DMS153 treated with DMSO at 0.1 percent for 48 hours (cell line): ENCODE measurements at regions not wholly inside any gene's neighbourhood (a gene's known extent, or its start where the extent isn't known, plus 50 kb on each side); places are given as distances from the start of the nearest gene placed in this dataset.
"Not testable (repeated sequence)": the region's sequence is repeated elsewhere in the genome, so short reads cannot be mapped to it uniquely, and the experiment has no call there.

Experiments
- DNase-seq: peaks from one replicate; lab custom pipeline; 2025; ENCODE audit not compliant: unreplicated experiment; lab: John Stamatoyannopoulos, UW

DNA sequence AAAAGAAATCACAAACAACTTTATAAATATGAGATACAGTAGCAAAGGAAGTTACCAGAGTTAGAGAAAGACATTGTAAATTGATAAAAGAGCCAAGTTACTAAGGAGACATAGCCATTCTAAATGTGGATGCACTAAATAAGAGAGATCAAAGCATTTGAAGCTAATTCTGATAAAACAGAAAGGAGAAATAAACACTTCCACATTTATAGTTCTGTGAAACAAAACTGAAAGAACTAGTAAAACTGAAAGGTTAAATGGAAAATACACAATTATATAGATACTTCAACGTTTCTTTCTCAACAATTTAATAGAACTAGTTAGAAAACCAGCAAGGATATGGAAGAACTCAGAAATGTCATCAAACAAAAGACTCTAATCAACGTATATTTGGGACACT lies 309.0 kb upstream of the CDH2 start:
- no peak for DNase-seq

DNA sequence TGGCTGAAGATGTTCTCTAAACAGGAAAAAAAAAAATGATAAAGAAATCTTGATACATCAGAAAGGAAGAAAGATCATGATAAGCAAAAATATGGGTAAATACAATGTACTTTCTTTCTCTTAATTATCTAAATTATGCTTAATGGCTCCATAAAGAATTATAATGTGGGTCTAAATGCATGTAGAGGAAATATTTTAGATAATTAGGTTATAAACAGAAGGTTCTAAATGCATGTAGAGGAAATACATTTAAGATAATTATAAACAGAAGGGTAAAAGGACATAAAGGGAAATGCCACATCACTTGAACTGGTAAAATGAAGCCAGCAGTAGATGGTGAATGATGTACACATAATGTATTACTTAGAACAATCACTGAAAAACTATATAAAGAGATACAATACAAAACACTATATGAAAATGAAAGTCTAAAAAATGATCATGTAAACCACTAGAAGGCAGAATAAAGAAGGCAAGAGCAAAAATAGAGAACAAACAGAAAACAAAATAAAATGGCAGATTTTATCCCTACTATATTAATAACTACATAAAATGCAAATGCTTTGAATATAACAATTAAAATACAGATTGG lies 308.4 kb upstream of the CDH2 start:
- no peak for DNase-seq

DNA sequence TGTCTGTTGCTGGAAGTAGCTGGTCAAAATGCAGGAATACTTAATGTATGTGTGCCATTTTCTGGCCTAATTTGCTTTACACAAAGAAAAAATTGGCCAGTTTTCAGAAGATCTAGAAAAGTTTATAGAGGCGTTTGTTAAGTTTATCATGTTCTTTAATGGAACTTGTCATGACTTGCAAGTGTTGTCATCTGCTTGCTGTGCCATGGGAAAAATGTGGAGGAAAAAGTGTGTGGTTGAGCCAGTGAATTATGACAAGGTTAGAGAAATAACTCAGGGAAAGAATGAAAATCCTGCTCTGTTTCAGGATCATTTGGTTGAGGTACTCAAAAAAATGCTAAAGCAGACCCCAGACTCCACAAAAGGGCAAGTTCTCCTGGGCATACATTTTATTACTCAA lies 301.6 kb upstream of the CDH2 start:
- DNase-seq = no peak

DNA sequence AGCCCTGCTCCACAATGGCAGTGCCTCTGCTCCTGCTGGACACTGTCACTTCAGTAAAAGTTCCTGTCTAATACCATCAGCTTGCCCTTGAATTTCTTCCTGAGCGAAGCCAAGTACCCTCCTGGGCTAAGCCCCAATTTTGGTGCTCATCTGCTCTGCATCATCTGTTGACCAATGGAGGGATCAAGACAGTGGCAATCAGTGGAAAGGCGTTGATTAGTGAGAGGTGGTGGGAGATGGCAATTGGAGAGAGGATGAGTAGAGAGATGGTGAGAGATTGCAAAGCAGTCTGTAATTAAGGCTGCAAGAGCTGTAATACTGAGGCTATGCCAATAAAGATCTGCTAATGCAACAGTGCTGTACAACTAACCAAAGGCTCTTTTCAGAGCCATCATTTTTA lies 299.4 kb upstream of the CDH2 start:
- DNase-seq = no peak

DNA sequence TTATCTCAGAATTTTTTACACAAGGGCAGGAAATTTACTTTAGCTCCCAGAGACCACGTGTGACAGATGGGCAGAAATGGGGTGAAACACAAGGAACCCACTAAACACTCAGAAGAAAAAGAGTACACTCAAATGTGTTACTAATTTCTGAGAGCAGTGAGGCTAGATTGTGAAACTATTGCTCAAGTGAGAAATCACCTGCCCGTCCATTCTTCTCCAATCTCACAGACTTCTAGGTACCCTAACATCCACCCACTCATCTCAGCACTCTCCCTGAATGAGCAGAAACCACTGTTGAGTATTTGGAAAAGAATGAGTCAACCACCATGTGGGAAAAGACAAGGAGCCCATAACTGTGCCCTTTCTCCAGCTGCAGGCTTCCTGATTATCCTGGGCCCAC lies 293.0 kb upstream of the CDH2 start:
- DNase-seq = no peak

DNA sequence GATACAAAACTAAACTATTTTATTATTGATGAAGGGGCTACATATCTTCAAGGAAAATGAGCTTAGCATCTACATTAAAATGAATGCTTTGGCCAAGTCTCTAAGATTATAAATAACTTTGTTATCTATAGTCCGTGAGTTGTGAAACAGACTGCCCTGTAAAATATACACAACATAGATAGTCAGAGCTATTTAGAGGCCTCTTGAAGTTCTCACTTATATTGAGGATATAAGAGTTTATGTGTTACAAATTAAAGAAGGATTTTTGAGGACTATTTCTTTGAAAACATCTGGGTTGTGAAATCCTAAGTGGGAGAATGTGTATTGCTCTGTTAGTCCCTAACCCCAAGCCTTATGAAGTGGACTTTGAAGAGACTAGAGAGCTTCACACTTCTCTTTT lies 292.0 kb upstream of the CDH2 start:
- DNase-seq = no peak

DNA sequence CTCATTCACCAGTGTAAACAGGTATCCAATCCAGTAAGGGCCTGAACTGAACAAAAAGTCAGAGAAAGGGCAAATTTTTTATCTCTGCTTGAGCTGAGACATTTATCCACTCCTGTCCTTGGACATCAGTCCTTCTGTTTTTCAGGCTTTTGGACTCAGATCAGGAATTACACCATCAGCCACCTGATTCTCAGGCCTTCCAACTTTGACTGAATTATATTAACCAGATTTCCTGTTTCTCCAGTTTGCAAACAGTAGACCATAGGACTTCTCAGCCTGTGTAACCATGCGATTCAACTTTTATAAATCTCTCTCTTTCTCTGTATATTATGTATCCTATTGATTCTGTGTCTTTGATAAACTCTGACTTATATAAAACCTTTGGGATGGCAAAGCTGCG lies 289.3 kb upstream of the CDH2 start:
- no peak for DNase-seq

DNA sequence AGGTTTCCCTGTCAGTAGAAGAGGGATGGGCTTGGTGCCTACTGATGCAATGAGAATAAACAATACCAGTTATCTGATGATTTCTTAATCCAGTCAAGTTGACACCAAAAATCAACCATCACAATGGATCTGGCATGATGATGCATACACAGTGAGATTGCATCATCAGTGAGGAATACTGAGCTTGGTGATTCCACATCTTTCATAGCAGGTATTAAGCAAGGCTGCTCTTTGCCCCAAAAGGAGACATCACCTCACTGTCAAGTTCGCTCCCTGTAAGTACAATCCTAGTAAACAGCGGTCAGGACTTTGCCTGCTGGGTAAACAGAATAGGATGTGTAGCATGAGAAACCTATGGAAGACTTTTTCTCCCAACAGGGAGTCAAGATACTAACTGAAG lies 282.7 kb upstream of the CDH2 start:
- DNase-seq = no peak

DNA sequence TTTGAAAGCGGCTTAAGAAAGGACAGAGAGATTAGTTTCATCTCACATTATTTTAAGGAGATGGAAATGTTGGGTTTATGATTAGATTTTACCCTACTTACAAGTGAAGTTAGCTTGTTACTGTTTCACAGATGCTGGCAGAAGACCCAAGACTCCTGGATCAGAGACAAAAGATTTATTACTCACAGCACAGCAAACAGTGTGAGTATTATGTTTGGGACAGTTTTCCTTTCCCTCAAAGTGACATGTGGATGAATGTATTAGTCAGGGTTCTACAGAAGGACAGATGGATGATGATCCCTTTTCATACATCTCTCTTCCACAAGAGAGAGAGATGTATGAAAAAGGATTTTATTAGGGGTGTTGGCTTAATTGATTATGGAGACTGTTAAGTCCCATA lies 281.8 kb upstream of the CDH2 start:
- no peak for DNase-seq

DNA sequence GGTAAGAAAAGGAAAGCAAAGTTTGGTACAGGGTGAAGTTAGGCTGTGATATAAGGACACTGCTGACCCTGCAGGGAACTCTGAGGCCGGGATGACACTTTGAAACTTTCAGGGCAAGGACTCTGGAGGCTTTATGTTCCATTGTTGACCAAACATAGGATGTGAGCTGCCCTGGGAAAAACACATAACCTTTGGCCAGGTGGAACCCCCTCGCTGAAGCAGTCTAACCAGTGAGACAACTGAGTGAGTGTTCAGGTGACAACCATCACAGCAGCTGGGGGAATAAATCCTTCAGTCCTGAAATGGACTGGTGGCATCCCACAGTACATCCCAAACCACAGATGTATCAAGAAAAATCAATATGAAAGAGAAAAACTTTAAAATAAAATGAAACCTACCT lies 280.9 kb upstream of the CDH2 start:
- no peak for DNase-seq

DNA sequence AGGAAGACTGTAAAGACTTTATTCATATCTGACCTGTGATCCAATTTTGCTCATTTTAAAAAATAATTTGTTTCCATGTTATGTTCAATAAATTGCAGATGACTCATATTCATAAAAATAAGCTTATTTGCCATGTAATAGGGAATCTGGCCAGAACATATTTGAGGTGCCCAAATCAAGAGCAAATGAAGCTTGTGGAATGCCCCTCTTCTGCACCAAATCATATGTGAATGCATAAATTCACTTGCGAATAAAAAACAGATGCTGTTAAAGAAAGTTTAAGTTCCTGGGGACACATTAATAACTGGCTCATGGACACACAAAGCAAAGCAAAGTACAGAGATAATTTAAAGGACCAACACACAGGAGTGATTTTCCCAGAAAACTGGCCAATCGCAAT lies 279.0 kb upstream of the CDH2 start:
- DNase-seq = no peak

DNA sequence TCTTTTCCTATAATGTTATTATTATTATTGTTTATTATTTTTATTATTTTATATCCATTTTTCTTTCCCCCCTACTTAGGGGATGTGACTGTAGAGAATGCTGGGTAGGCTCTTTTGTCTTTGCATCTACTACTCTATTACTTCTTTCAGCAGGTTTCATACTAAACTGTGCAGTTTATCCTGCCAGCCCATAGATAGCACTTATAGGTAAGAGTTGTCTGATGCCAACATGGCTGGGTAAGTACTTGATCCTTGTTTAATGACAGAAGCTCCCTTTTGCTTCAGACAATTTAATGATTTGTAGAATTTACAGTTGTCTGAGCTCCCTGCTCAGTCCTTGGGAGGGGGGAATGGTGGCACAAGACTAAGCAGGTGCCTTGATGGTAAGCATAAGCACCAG lies 262.9 kb upstream of the CDH2 start:
- no peak for DNase-seq

DNA sequence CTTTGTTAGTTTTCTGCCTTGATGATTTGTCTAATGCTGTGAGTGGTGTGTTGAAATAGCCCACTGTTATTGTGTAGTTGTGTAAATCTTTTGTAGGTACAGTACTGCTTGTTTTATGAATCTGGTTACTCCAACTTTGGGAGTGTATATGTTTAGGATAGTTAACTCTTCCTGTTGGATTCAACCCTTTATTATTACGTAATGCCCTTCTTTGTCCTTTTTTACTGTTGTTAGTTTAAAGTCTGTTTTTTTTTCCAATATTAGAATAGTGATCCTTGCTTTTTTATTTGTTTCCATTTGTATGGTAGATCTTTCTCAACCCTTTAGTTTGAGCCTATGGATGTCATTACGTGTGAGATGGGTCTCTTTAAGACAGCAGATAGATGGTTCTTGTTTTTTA lies 261.5 kb upstream of the CDH2 start:
- no peak for DNase-seq

DNA sequence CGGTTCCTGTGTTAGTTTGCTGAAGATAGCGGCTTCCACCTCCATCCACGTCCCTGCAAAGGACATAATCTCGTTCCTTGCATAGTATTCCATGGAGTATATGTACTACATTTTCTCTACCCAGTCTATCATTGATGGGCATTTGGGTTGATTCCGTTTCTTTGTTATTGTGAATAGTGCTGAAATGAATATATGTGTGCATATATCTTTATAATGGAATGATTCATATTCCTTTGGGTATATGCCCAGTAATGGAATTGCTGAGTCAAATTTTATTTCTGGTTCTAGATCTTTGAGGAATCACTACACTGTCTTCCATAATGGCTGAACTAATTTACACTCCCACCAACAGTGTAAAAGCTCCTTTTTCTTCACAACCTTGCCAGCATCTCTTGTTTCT lies 255.4 kb upstream of the CDH2 start:
- DNase-seq = no peak

DNA sequence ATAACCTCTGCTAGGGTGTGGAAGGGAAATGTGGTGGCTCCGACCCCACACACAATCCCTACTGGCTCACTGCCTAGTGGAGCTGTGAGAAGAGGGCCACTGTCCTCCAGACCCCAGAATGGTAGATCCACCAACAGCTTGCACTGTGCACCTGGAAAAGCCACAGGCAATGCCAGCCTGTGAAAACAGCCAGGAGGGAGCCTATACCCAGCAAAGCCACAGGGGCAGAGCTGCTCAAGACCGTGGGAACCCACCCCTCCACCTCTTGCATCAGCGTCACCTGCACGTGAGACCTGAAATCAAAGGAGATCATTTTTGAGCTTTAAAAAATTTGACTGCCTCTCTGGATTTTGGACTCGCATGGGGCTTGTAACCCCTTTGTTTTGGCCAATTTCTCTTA lies 249.0 kb upstream of the CDH2 start:
- DNase-seq = no peak

DNA sequence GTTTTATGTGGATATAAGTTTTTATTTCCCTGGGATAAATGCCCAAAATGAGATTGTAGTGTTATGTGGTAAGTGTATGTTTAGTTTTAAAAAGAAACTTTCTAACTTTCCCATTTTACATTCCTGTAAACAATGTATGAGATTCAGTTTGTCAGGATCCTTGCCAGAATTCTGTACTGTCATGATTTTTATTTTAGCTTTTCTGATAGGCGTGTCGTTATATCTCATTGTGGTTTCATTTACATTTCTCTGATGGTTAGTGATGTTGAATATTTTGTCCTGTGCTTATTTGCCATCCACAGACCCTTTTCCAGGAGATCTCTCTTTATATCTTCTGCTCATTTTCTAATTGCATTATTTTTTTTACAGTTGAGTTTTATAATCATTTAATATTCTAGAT lies 245.6 kb upstream of the CDH2 start:
- DNase-seq = no peak

DNA sequence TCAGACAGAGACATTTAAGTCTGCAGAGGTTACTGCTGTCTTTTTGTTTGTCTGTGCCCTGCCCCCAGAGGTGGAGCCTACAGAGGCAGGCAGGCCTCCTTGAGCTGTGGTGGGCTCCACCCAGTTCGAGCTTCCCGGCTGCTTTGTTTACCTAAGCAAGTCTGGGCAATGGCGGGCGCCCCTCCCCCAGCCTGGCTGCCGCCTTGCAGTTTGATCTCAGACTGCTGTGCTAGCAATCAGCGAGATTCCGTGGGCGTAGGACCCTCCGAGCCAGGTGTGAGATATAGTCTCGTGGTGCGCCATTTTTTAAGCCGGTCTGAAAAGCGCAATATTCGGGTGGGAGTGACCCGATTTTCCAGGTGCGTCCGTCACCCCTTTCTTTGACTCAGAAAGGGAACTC lies 245.0 kb upstream of the CDH2 start:
- not testable (repeated sequence) for DNase-seq

DNA sequence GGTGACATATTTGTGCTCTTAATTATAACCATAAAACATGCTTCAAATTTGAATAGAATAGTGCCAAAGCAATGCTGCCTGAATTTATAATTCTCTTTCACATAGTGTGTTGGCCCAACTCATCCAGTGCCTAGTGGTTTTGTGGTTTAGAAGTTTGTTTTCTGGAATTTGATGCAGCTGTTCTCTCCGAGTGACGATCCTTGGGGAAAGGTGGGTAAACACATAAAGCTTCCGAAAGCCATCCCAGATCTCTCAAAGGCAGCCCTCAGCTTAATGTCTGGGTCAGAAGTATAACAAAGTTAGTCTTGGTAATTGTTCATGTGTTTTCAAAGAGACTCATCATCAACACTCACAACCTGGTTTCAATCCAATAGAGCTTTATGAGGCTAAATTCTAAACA lies 235.6 kb upstream of the CDH2 start:
- no peak for DNase-seq

DNA sequence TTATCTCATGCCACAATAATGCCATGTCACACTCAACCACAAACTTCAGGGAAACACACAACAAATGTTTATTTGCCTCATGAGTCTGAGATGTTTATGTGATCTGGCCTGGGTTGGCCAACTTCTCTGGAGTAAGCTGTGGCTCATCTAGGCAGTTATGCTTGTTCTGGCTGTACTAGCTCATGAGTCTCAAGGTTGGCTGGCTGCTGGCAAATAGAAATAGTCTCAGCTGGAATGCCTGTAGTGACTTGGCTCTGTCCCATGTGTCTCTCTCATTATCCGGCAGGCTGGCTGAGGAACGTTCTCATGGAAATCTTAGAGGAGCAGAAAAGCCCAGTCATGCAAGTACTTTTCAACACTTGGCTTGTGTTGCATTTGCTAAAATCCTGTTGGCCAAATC lies 234.9 kb upstream of the CDH2 start:
- DNase-seq = no peak

DNA sequence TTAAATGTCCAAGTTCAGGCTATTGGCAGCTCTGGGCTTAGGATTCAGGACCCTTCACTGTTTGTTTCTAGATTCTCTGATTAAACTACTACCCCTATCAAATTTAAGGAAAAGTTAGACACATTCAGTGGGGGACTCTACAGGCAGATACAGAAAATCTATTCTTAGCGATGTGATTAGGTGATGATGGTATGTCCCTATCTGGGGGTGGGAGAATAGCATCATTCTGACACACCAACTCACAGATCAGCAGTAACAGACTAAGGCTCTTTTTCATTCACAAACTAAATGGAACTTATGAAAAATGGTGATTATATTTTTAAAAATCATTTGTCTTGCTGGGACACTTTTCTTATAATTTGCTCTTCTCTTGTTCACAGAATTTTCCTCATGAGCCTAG lies 232.9 kb upstream of the CDH2 start:
- no peak for DNase-seq

DNA sequence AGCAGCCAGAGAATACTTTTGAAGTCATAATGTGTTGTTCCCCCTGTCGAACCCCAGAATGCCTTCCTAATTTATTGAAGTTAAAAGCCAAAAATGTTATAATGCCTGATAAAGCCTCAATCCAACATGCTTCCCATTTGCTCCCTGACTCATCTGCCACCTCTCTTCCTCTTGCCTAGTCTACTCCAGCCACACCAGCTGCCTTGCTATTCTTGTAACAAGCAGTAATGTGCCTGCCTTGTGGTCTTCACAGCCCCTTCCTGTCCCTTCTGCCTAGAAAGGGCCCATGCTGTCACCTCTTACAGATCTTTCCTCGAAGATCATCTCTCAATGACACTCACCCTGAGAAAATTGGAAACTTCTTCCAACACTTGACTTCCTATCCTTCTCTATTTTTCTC lies 231.6 kb upstream of the CDH2 start:
- DNase-seq = no peak

DNA sequence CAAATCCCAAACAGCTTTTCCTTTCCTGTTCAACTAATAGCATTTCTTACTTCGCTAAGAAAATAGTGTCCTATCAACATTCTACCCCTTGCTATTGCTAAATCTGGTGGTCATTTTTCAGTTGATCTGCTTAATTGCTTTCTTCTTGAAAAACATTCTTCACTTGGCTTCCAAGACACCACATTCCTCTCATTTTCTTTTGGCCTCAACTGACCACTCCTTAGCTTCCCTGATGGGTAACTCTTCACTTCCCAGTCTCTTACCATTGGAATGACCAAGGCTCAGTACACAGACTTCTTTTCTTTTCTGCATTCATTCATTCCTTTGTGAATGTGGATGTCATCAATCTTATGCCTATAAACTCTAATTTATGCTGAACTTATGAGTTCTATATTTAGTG lies 230.8 kb upstream of the CDH2 start:
- no peak for DNase-seq

DNA sequence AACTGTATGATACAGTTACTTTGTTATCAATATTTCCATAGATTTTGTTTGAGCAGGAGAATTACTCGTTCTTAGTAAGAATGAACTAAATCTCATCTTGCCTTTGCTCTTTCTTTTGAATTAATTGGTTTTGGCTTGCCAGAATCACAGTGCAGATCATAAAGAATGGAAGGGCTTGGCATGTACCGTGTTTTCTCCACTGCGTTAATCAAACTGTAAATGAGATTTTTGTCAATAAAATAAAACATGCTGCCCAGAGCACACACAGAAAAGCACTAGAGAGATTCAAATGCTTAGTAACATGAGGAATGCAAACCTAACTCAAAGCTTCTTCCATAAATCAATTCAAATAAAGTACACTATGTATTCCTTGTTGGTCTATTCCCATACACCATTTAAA lies 229.6 kb upstream of the CDH2 start:
- DNase-seq = no peak

DNA sequence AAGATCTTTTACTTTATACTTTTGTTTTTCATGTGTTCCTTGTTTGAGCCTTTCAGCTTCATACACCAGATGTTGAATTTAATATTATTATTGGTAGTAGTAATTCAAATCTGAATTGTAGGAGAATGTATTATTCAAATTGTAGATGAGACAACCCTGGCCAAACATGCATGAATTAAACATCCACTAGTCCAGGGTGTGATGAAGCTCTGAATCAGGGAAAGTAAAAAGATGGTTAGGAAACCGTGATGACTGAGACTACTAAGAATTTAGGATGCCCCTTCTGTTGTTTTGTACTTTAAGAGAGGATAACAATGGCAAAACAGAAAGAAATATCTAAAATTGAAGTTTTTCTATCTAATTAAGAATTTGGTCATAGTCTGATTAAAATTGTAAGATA lies 227.8 kb upstream of the CDH2 start:
- no peak for DNase-seq
